Fibroblast of mammary gland (primary cell): ENCODE measurements at regions not wholly inside any gene's neighbourhood (a gene's known extent, or its start where the extent isn't known, plus 50 kb on each side); places are given as distances from the start of the nearest gene placed in this dataset.

ENCODE experiments used
- DNase-seq: peaks from one replicate; pipeline ENCODE4 v3.0.0-alpha.2; 2010; ENCODE audit warnings: low read depth
- H3K4me3 ChIP-seq: 2 replicates; pipeline ENCODE4 v1.5.1; 2011; ENCODE audit warnings: low read depth, mild to moderate bottlenecking, low read length, moderate library complexity; ENCODE audit not compliant: control insufficient read depth
- TF ChIP-seq, protein P1 (sequence below): conservative IDR thresholded peaks from 2 replicates; pipeline ENCODE4 v1.5.1; 2011; ENCODE audit warnings: low read depth, low read length, inconsistent platforms; ENCODE audit not compliant: control insufficient read depth, insufficient read depth

DNA sequence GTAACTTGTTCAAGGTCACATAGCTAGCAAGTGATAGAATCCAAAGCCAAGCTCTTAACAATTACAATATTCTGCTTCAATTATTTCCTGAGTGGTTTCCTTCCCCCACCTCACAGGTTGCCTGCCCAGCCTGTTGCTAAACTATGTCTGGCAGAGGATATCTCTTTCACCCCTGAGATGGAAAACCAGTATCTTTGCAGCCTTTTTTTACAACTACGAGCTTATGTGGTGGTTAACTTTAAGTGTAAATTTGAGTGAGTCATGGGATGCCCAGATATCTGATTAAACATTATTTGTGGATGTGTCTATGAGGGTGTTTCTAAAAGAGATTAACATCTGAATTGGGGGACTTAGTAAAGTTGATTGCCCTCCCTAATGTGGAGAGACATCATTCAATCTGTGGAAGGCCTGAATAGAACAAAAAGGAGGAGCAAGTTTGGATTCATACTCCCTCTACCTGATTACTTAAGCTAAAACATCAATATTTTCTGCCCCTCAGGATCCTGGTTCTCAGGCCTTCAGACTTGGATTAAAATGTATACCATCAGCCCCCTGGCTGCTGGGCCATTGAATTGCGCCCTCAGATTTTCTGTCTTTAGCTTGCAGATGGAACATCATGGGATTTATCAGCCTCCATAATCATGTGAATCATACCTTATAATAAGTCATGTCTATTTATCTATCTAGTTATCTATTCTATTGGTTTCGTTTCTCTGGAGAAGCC is 911.9 kb downstream of the METTL15 start:
- TF ChIP-seq, protein P1, sequence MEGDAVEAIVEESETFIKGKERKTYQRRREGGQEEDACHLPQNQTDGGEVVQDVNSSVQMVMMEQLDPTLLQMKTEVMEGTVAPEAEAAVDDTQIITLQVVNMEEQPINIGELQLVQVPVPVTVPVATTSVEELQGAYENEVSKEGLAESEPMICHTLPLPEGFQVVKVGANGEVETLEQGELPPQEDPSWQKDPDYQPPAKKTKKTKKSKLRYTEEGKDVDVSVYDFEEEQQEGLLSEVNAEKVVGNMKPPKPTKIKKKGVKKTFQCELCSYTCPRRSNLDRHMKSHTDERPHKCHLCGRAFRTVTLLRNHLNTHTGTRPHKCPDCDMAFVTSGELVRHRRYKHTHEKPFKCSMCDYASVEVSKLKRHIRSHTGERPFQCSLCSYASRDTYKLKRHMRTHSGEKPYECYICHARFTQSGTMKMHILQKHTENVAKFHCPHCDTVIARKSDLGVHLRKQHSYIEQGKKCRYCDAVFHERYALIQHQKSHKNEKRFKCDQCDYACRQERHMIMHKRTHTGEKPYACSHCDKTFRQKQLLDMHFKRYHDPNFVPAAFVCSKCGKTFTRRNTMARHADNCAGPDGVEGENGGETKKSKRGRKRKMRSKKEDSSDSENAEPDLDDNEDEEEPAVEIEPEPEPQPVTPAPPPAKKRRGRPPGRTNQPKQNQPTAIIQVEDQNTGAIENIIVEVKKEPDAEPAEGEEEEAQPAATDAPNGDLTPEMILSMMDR = peak; percentile 38
- no peak overlapping the region for H3K4me3 ChIP-seq
- DNase-seq = peak; percentile 30

DNA sequence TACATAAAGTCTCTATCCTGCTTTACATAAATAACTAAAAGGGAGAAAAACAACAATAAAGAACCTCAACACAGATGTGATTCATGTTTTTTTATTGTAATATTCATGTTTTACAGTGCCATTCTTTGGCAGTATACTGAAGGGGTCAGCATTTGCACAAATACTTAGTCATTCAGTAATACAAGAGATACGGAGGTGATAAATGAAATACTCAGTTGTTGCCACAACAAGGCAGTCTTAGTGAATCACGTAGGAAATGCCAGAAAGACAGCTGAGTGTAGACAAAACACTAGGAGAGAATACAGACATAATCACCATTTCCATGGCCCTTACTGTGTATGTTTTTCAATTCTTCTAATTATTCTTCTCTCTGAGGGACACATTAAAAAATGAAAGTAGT is 910.4 kb downstream of the METTL15 start:
- DNase-seq = peak; percentile 57
- TF ChIP-seq, protein P1 = no peak
- H3K4me3 ChIP-seq = no peak overlapping the region

DNA sequence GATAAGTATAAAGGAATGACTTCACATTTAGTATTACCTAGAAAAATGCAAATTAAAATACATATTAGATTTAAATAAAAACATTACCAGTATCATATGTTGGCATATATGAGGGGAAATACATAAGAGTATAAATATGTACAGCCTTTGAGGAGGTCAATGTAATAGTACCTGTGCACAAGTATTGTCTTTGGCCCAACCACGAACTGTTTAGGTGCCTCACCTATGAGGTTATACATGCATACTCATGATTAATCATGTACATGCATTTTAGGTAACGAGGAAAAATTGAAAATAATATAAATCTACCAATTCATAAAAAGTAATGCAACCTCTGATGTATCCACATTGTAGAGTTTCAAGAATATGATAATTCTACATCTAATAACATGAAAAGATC is 909.8 kb downstream of the METTL15 start:
- TF ChIP-seq, protein P1 = no peak
- no peak for DNase-seq
- H3K4me3 ChIP-seq = no peak overlapping the region

DNA sequence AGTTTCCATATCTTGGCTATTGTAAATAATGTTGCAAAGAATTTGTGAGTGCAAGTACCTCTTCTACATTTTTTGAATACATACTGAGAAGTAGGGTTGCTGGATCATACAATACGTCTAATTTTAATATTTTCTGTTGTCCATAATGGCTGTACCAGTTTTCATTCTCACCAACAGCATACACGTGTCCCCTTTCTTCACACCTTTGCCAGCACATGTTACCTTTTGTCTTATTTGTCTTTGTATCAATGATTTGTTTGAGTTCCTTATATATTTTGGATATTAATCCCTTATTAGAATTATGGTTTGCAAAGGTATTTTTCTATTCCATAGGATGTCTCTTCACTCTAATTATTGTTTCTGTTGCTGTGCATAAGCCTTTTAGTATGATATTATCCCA is 904.3 kb downstream of the METTL15 start:
- TF ChIP-seq, protein P1 = no peak
- no peak for DNase-seq
- no peak overlapping the region for H3K4me3 ChIP-seq

DNA sequence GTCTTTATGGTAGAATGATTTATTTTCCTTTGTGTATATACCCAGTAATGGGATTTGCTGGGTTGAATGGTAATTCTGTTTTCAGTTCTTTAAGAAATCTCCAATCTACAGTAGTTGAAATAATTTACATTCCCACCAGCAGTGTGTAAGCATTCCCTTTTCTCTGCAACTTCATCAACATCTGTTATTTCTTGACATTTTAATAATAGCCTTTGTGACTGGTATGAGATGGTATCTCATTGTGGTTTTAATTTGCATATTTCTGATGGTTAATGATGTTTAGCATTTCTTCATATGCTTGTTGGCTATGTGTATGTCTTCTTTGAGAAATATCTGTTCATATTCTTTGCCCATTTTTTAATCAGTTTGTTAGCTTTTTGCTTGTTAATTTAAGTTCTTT is 901.2 kb downstream of the METTL15 start:
- DNase-seq = no peak
- TF ChIP-seq, protein P1 = no peak
- no peak overlapping the region for H3K4me3 ChIP-seq

DNA sequence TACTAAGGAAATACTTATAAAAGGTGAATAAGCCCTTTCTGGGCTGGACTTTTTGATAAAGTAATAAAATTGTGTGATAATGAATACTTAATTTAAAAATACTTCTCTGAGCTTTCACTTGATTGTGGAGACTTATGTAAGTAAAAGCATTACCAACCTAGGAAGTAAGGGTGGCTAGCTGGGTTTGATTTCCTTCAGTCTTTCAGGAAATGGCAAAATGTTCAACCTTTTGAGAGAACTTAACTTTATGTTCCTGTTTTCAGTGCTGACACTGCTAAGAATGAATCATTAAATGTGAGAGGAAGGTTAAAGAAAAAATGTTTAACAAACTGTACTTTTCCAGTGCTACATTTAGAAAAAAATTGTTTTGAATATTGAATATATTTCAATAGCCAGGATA is 900.3 kb downstream of the METTL15 start:
- no peak for DNase-seq
- H3K4me3 ChIP-seq = no peak overlapping the region
- TF ChIP-seq, protein P1 = no peak

DNA sequence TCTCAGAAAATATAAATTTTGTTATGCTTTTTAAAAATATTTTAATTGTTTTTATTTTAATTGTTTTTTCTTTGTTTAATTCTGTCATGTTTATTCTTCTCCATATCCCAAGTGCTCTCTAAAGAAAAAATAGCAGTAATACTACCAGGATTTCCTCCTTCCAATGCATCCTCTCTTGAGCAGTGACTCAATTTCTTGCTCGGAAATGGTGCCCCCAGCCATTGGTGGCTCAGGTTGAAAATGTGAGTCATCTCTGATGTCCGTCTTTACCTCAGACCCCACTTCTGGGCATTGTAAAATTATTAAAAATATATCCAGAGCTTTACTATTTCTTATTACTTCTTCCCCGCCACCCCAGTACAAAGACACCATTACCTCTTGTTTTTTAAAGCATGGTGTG is 898.5 kb downstream of the METTL15 start:
- no peak for DNase-seq
- TF ChIP-seq, protein P1 = no peak
- H3K4me3 ChIP-seq = no peak overlapping the region
